Endothelial cell (in vitro differentiated cells): ENCODE measurements at regions not wholly inside any gene's neighbourhood (a gene's known extent, or its start where the extent isn't known, plus 50 kb on each side); places are given as distances from the start of the nearest gene placed in this dataset.

ENCODE experiments used
- DNase-seq: peaks from one replicate; pipeline ENCODE4 v3.0.0; 2021; ENCODE audit warnings: low spot score
- H3K27ac Mint-ChIP-seq: one replicate; pipeline ENCODE4 v1.8.0; 2021; ENCODE audit warnings: mixed read lengths, inconsistent platforms; ENCODE audit not compliant: unreplicated experiment
- H3K27me3 Mint-ChIP-seq: one replicate; pipeline ENCODE4 v1.8.0; 2021; ENCODE audit warnings: mild to moderate bottlenecking, moderate library complexity, mixed read lengths, inconsistent platforms; ENCODE audit not compliant: unreplicated experiment
- H3K36me3 Mint-ChIP-seq: one replicate; pipeline ENCODE4 v1.8.0; 2021; ENCODE audit warnings: mild to moderate bottlenecking, low read depth, mixed read lengths, inconsistent platforms; ENCODE audit not compliant: unreplicated experiment
- H3K4me1 Mint-ChIP-seq: one replicate; pipeline ENCODE4 v1.8.0; 2021; ENCODE audit warnings: mild to moderate bottlenecking, mixed read lengths, inconsistent platforms; ENCODE audit not compliant: unreplicated experiment
- H3K4me3 Mint-ChIP-seq: one replicate; pipeline ENCODE4 v1.8.0; 2021; ENCODE audit warnings: mild to moderate bottlenecking, mixed read lengths, inconsistent platforms; ENCODE audit not compliant: unreplicated experiment
- H3K9me3 Mint-ChIP-seq: one replicate; pipeline ENCODE4 v1.8.0; 2021; ENCODE audit warnings: mixed read lengths, inconsistent platforms; ENCODE audit not compliant: unreplicated experiment
- TF ChIP-seq, protein P1 (sequence below): fragments of 200-600 bp; sonication (generic); IDR thresholded peaks from one replicate; pipeline ENCODE4 v1.5.0; 2021; ENCODE audit warnings: antibody characterized with exemption; ENCODE audit not compliant: unreplicated experiment

DNA sequence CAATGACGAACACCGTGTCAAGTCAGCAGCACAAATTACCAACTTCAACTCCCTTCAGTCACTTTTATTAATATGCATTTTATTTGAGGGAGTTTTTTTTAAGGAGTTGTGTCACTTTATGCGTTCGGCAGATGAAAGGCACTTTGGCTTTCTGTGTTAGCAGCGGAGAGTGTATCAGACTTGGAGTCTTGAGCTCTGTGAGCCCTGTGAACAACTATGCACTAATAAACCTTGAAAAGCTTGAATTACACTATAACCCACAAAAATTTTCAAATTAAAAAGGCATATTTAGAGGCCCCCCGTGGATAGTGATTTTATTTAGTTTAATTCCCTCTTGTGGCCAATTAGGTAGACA lies 335.3 kb upstream of the NT5E start:
- Mint-ChIP-seq H3K4me1 (no peaks in the 10 kb centered on the region), H3K27ac (no peak overlapping the region), H3K27me3 (no peaks in the 10 kb centered on the region), H3K9me3 (no peaks in the 10 kb centered on the region), H3K36me3 (no peaks in the 10 kb centered on the region), H3K4me3 (no peak overlapping the region)
- TF ChIP-seq, protein P1, sequence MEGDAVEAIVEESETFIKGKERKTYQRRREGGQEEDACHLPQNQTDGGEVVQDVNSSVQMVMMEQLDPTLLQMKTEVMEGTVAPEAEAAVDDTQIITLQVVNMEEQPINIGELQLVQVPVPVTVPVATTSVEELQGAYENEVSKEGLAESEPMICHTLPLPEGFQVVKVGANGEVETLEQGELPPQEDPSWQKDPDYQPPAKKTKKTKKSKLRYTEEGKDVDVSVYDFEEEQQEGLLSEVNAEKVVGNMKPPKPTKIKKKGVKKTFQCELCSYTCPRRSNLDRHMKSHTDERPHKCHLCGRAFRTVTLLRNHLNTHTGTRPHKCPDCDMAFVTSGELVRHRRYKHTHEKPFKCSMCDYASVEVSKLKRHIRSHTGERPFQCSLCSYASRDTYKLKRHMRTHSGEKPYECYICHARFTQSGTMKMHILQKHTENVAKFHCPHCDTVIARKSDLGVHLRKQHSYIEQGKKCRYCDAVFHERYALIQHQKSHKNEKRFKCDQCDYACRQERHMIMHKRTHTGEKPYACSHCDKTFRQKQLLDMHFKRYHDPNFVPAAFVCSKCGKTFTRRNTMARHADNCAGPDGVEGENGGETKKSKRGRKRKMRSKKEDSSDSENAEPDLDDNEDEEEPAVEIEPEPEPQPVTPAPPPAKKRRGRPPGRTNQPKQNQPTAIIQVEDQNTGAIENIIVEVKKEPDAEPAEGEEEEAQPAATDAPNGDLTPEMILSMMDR = no peak
- DNase-seq = no peak

DNA sequence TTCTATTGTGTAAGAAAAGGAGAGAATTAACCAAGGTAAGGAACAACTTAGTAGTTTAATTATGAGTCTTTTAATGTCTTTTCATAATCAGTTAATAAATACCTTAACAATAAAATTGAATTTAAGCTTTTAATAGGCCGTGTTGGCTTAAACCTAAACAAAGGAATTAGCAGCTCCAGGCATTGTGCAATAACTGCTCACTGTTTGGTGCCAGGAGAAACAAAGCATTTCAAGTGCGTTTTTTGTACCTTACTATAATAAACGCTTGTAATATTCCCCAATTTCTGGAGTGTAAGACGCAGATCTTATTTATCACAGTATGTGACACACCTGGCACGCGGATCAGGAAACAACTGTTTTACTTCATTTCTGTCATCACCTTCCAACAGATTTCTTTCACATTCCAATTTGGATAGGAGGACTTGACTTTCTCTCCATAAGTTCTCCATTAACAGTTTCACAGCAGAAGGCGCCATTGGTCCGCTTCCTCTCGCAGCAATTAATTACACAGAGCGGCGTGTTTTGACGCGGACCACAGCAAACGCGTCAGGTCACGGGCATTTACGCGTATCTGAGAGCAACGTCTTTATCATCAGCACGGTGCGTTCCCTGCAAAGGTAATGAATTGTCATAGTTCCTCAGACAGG lies 335.8 kb upstream of the NT5E start:
- H3K27ac Mint-ChIP-seq = no peak overlapping the region
- no peaks in the 10 kb centered on the region for H3K27me3 Mint-ChIP-seq
- no peak for DNase-seq
- TF ChIP-seq, protein P1 = no peak
- no peaks in the 10 kb centered on the region for H3K4me1 Mint-ChIP-seq
- H3K4me3 Mint-ChIP-seq = no peak overlapping the region
- H3K36me3 Mint-ChIP-seq = no peaks in the 10 kb centered on the region
- H3K9me3 Mint-ChIP-seq = no peaks in the 10 kb centered on the region

DNA sequence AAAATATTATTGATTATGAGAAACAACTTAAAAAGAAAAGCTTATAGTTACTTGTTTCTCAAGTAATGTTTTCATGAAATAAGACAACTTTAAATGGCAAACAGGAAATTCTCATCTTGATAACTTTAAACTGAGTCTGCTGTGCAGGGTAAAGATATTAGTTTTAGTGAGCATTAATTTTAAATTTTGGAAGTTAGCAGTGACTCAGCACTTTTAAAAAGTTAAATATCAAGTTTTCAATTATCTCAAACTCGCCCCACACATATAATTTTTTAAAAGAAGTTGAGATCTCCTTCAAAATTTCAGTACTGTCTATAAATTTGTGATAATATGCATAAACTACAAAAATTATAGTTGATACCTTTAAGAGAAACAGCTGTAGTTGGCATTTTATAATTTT lies 337.3 kb upstream of the NT5E start:
- no peaks in the 10 kb centered on the region for H3K36me3 Mint-ChIP-seq
- H3K27me3 Mint-ChIP-seq = no peaks in the 10 kb centered on the region
- H3K4me1 Mint-ChIP-seq = no peaks in the 10 kb centered on the region
- no peak for DNase-seq
- no peak overlapping the region for H3K27ac Mint-ChIP-seq
- TF ChIP-seq, protein P1 = no peak
- H3K9me3 Mint-ChIP-seq = no peaks in the 10 kb centered on the region
- H3K4me3 Mint-ChIP-seq = no peak overlapping the region

DNA sequence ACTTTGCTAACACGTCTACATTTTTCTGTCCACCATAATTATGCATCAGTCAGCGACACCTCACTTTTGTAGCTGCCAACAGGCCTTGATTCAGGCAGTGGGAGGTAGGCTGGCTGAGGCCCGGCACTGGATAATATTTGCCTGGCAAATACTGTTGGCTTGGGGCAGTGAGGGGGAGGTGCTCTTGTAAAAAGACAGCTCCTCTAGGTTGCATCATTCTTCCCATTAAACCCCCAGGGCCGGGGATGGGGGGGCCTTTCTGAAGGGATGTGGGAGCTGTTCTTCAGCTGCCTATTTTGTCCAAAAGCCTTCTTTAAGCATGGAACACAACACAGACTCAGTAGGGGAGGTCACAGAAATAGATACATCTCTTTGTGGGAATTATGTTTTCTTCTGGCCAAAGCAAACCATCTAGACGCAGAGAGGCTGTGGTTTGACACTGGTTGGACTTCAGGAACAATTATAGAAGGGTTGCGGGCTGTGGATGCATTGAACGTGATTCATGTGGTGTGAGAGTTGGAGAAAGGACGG lies 338.3 kb upstream of the NT5E start:
- TF ChIP-seq, protein P1 = no peak
- Mint-ChIP-seq H3K4me1 (no peaks in the 10 kb centered on the region), H3K4me3 (no peak overlapping the region), H3K9me3 (no peaks in the 10 kb centered on the region), H3K27ac (no peak overlapping the region), H3K27me3 (no peaks in the 10 kb centered on the region), H3K36me3 (no peaks in the 10 kb centered on the region)
- no peak for DNase-seq

DNA sequence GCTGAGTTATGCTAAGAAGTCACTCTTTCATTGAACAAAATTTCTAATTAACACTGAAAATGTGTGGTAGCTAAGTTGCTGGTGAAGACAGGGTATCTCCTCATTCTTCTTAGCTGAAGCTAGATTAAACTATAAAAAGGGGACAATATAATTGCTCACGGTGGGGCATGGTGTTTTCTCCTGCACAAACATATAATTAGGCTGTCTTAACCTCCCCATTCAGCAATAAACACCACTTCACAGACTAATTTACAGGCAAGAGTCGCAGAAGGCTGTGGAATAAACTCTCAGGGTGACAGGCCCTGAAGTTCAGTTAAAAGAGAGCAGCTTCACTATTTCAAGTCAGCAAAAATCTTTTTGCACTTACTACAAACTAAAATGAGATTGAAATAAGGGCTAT lies 338.9 kb upstream of the NT5E start:
- H3K27me3 Mint-ChIP-seq = no peaks in the 10 kb centered on the region
- no peak for DNase-seq
- H3K27ac Mint-ChIP-seq = no peak overlapping the region
- no peaks in the 10 kb centered on the region for H3K4me1 Mint-ChIP-seq
- no peaks in the 10 kb centered on the region for H3K36me3 Mint-ChIP-seq
- TF ChIP-seq, protein P1 = no peak
- no peaks in the 10 kb centered on the region for H3K9me3 Mint-ChIP-seq
- H3K4me3 Mint-ChIP-seq = no peak overlapping the region
